ENCODE measurements at regions not wholly inside any gene's neighbourhood (a gene's known extent, or its start where the extent isn't known, plus 50 kb on each side); places are given as distances from the start of the nearest gene placed in this dataset.

- FAIRE-seq = no peak
- H3K56ac ChIP-seq (replicated peaks; ENCODE audit: insufficient read length, low read depth, low read length) = no peak overlapping the region
- H4K91ac ChIP-seq (replicated peaks; ENCODE audit: insufficient read length, low read length) = no peak overlapping the region
- H3K79me1 ChIP-seq (ENCODE audit: low read depth, low read length) = no peaks in the 10 kb centered on the region
- no peak overlapping the region for H2BK5ac ChIP-seq (ENCODE audit: low read depth, low read length)
- CTCF ChIA-PET (ENCODE audit: partially characterized antibody) = no interaction called here
- no peak overlapping the region for H3K14ac ChIP-seq (ENCODE audit: insufficient read length)
- H3K4ac ChIP-seq (replicated peaks; ENCODE audit: insufficient read length, low read depth, low read length) = no peak overlapping the region
- H3K27ac ChIP-seq (ENCODE audit: low read depth, low read length) = no peak overlapping the region
- no peak overlapping the region for H2BK20ac ChIP-seq (ENCODE audit: low read length)
- POLR2A ChIA-PET (ENCODE audit: partially characterized antibody) = no interaction called here
- H3K9ac ChIP-seq (replicated peaks in 1 of 4; ENCODE audit: extremely low read depth in 1 of 4, low read depth in 3 of 4, low read length in 3 of 4) = no peak overlapping the region
- H2AK5ac ChIP-seq (ENCODE audit: low read depth, low read length) = no peak overlapping the region
- H4K8ac ChIP-seq (ENCODE audit: extremely low read depth, insufficient read depth, low read length) = no peak overlapping the region
- H2BK12ac ChIP-seq (ENCODE audit: low read depth, low read length) = no peak overlapping the region
- H3K4me3 ChIP-seq (ENCODE audit: extremely low read depth in 1 of 4, insufficient read depth in 2 of 4, low read depth in 3 of 4, low read length in 4 of 4) = no peak overlapping the region
- no peak overlapping the region for H2BK120ac ChIP-seq (replicated peaks; ENCODE audit: low read depth, low read length)
- no peak overlapping the region for H3K23ac ChIP-seq (ENCODE audit: insufficient read length)
- H3K79me2 ChIP-seq (ENCODE audit: control insufficient read depth in 1 of 2, insufficient read depth in 2 of 2, low read length in 2 of 2) = no peaks in the 10 kb centered on the region
- no peak overlapping the region for H3K18ac ChIP-seq (ENCODE audit: extremely low read depth, low read length)
- H3K4me2 ChIP-seq (ENCODE audit: insufficient read depth in 1 of 2, low read depth in 2 of 2, low read length in 2 of 2) = no peak overlapping the region
- H3K4me1 ChIP-seq (replicated peaks in 1 of 4; ENCODE audit: control insufficient read depth in 3 of 4, insufficient read depth in 4 of 4, low read length in 3 of 4) = no peaks in the 10 kb centered on the region
- H3K27me3 ChIP-seq (replicated peaks in 1 of 4; ENCODE audit: control insufficient read depth in 3 of 4, extremely low read depth in 1 of 4, insufficient read depth in 3 of 4, low read length in 3 of 4) = no peaks in the 10 kb centered on the region
- H3K9me3 ChIP-seq (ENCODE audit: insufficient read depth in 2 of 2, low read depth in 1 of 2, low read length in 1 of 2) = no peaks in the 10 kb centered on the region
- no peak overlapping the region for H2BK15ac ChIP-seq (ENCODE audit: low read length)
- no peaks in the 10 kb centered on the region for H3K23me2 ChIP-seq (ENCODE audit: low read depth, low read length)
- no peak overlapping the region for H4K5ac ChIP-seq (ENCODE audit: insufficient read length, low read depth, low read length)
- H2AFZ ChIP-seq (ENCODE audit: low read length) = no peak overlapping the region
- no peaks in the 10 kb centered on the region for H4K20me1 ChIP-seq (replicated peaks in 1 of 2; ENCODE audit: control insufficient read depth in 1 of 2, insufficient read depth in 2 of 2, low read length in 2 of 2)
- no peak for TF ChIP-seq CEBPB (IDR thresholded peaks at IDR 0.05; ENCODE audit: low read depth, low read length)
- TF ChIP-seq CTCF (IDR thresholded peaks at IDR 0.05; ENCODE audit: control extremely low read depth in 1 of 3, insufficient read depth in 1 of 3, low read depth in 1 of 3, low read length in 3 of 3) = no peak
- no peak for TF ChIP-seq RNF2 (IDR thresholded peaks at IDR 0.05; ENCODE audit: borderline replicate concordance, low read depth, low read length, missing control alignments, poor library complexity, severe bottlenecking)
- TF ChIP-seq USF2 (IDR thresholded peaks at IDR 0.05; ENCODE audit: low read length) = no peak
- TF ChIP-seq JUND (IDR thresholded peaks at IDR 0.05; ENCODE audit: low read length) = no peak
- TF ChIP-seq RAD21 (IDR thresholded peaks at IDR 0.05 in 1 of 2, conservative IDR thresholded peaks at IDR 0.05 in 1 of 2; ENCODE audit: low read depth in 2 of 2, low read length in 2 of 2) = no peak
- TF ChIP-seq ATF3 (IDR thresholded peaks at IDR 0.05; ENCODE audit: insufficient read depth, low read depth, low read length) = no peak
- no peak for DNase-seq (ENCODE audit: low read depth in 1 of 2, low spot score in 2 of 2)
- no peaks in the 10 kb centered on the region for H3K36me3 ChIP-seq (ENCODE audit: control insufficient read depth in 2 of 4, insufficient read depth in 4 of 4, low read length in 3 of 4)
These were observed 395.7 kb downstream of the TLE1 start for GRCh38 chr9:81293651-81294050.
